ENCODE measurements at regions not wholly inside any gene's neighbourhood (a gene's known extent, or its start where the extent isn't known, plus 50 kb on each side); places are given as distances from the start of the nearest gene placed in this dataset.

- TF ChIP-seq, protein P1, sequence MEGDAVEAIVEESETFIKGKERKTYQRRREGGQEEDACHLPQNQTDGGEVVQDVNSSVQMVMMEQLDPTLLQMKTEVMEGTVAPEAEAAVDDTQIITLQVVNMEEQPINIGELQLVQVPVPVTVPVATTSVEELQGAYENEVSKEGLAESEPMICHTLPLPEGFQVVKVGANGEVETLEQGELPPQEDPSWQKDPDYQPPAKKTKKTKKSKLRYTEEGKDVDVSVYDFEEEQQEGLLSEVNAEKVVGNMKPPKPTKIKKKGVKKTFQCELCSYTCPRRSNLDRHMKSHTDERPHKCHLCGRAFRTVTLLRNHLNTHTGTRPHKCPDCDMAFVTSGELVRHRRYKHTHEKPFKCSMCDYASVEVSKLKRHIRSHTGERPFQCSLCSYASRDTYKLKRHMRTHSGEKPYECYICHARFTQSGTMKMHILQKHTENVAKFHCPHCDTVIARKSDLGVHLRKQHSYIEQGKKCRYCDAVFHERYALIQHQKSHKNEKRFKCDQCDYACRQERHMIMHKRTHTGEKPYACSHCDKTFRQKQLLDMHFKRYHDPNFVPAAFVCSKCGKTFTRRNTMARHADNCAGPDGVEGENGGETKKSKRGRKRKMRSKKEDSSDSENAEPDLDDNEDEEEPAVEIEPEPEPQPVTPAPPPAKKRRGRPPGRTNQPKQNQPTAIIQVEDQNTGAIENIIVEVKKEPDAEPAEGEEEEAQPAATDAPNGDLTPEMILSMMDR (IDR thresholded peaks at IDR 0.05; ENCODE audit: low read length): no peak
- no peak for TF ChIP-seq EZH2 (IDR thresholded peaks at IDR 0.05; ENCODE audit: borderline replicate concordance, low read length)
Measured at GRCh38 chr1:196090226-196090625, 518.0 kb downstream of the KCNT2 start.
